Hematopoietic multipotent progenitor cell treated with erythropoietin and hydrocortisone succinate and interleukin-3 and kit ligand, for 6 days (in vitro differentiated cells): ENCODE measurements at regions not wholly inside any gene's neighbourhood (a gene's known extent, or its start where the extent isn't known, plus 50 kb on each side); places are given as distances from the start of the nearest gene placed in this dataset.

Experiments
- DNase-seq: peaks from one replicate; pipeline ENCODE4 v3.0.0-alpha.2; 2015

DNA sequence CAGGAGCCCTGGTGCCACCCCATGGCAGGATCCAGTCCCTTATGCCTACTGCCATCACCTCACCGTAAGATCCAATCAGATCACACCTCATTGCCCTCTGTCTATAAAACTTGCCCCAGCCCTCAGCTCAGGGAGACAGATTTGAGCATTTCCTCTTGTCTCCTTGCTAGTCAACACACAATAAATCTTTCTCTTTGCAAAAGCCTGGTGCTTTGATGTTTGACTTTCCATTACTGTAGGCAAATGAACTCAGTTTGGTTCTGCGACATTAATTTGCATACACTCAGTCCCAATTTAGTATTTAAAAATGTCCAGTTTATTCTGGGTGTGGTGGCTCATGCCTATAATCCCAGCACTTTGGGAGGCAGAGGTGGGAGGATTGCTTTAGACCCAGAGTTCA lies 188.4 kb downstream of the AEBP2 start:
- DNase-seq, result no peak

GRCh38 chr12:19630536-19630935 lies 191.2 kb downstream of the AEBP2 start:
- no peak for DNase-seq

DNA sequence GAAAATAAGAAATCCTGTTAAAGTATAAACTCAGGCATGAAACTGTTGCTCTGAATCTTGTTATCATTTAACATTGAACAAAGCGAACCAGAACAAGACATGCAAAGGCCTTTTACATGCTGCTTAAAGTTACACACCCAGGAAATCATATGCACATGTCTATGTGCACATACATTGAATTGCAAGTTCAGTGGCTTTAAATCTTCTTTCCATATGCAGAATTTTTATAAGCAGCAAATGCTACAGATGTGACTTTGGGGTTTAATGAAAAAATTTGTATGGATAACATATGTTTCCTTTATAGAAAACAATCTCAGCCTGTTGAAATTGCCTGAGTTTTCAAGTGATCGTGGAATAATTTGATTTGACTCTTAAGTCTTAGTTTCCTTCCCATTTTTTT lies 193.9 kb downstream of the AEBP2 start:
- no peak for DNase-seq

GRCh38 chr12:19633641-19634040 lies 194.3 kb downstream of the AEBP2 start:
- no peak for DNase-seq

DNA sequence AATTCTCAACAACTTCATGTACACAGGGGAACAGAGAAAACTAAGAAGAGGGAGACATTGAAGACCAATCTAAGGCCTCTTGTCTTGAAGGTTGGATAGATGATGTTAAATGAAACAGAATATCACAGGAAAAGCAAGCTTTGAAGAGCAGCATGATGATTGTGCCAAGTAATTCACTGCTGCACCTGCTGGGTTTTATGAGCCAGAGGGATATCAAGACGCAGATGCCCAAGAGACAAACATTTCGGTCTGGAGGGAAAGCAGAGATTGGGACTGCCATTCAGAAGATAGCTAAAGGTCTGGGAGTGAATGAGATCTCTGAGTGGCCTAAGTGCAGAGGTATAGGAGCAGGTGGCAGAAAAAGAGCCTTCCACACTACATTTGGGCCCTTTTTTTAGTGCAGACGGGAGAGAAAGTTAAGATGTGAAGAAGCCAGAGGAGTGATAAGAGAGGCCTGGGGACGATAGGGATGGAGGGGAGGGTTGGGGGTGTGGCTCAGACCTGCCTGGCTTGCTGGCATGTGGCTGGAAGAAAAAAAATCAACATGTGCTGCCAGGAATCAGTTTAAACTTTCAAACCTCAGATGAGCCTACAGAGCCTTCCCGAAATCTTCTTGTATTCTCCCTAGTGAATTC lies 200.6 kb downstream of the AEBP2 start:
- peak; percentile 79 for DNase-seq

GRCh38 chr12:19641235-19642080 lies 202.2 kb downstream of the AEBP2 start:
- no peak for DNase-seq

- no peak for DNase-seq
Observed at GRCh38 chr12:19642345-19642744, 203.1 kb downstream of the AEBP2 start.

- DNase-seq, result peak; percentile 49
Observed at GRCh38 chr12:19643635-19644034, 204.3 kb downstream of the AEBP2 start.

DNA sequence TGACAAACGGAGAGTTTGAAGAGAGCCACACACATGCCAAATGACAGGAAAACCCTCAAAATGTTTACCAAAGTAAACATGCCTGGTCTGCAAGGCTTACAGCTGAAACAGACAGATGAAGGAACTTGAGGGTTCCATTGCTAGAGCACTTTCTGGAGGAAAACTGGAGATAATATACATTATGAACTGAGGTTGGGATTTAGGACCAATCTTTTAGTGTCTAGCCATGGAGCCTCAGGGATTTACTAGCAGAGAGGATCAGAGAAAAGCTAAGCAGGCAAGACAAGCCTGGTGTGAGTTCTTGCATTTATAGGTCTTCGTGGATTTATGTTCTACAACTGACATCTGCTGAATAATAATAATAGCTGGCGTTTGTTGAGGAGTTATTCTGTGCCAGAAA lies 205.3 kb downstream of the AEBP2 start:
- no peak for DNase-seq

GRCh38 chr12:19645823-19646222 lies 206.5 kb downstream of the AEBP2 start:
- DNase-seq, result no peak

DNA sequence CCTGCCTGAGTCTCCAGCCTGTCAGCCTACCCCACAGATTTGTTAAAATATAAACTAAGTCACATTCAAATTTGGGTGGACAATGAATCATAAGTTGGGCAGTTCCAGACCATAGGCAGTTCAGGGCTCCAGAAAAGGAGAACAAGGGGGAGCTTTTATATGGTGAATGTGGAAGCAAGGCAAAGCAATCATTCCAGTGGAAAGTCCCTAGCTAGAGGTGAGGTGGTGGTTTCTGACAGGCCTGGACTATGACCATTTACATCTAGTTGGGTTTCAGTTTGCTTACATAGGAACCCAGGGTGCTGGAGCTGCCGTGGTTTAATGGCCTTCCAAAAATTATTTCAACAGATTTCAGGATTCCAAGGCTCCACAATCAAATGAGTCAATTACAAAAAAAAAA lies 207.3 kb downstream of the AEBP2 start:
- DNase-seq, result no peak

DNA sequence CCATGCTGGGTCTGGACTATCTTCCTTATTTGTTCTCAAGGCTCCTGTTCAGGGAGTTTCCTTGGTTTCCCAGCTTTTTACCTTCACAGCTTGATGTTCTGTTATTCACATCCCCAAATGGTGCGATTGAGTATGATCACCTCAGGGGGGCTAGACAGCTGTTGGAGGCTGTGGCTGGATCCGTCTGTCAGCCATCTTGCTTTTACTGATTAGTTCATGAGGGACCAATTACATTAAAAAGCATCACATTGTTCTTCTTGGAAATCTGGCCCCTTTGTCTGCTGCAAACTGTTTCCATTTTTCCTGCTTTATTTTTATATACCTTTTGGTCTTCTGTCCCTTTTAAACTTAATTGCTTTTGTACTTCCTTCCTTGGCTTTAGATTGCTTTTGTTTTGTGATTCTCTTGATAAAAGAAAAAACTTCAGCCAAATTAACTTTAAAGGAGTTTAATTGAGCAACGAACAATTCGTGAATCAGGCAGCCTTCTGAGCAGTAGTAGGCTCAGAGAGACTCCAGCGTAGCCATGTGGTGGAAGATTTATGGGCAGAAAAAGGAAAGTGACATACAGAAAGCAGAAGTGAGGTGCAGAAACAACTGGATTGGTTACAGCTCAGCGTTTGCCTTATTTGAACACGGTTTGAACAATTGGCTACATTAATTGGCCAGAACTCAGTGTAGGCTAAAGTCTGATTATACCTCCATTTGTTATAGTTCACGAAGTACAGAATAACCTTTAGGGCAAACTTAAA lies 208.7 kb downstream of the AEBP2 start:
- DNase-seq, result peak; percentile 34

- no peak for DNase-seq
Observed at GRCh38 chr12:19648591-19648990, 209.3 kb downstream of the AEBP2 start.

GRCh38 chr12:19652386-19652785 lies 213.1 kb downstream of the AEBP2 start:
- no peak for DNase-seq

- no peak for DNase-seq
Observed at GRCh38 chr12:19654650-19655376, 215.5 kb downstream of the AEBP2 start.

GRCh38 chr12:19657118-19657731 lies 217.9 kb downstream of the AEBP2 start:
- no peak for DNase-seq

GRCh38 chr12:19657732-19658130 lies 218.4 kb downstream of the AEBP2 start:
- no peak for DNase-seq

GRCh38 chr12:19659086-19659485 lies 219.8 kb downstream of the AEBP2 start:
- DNase-seq, result no peak

GRCh38 chr12:19659501-19659900 lies 220.2 kb downstream of the AEBP2 start:
- DNase-seq, result no peak

DNA sequence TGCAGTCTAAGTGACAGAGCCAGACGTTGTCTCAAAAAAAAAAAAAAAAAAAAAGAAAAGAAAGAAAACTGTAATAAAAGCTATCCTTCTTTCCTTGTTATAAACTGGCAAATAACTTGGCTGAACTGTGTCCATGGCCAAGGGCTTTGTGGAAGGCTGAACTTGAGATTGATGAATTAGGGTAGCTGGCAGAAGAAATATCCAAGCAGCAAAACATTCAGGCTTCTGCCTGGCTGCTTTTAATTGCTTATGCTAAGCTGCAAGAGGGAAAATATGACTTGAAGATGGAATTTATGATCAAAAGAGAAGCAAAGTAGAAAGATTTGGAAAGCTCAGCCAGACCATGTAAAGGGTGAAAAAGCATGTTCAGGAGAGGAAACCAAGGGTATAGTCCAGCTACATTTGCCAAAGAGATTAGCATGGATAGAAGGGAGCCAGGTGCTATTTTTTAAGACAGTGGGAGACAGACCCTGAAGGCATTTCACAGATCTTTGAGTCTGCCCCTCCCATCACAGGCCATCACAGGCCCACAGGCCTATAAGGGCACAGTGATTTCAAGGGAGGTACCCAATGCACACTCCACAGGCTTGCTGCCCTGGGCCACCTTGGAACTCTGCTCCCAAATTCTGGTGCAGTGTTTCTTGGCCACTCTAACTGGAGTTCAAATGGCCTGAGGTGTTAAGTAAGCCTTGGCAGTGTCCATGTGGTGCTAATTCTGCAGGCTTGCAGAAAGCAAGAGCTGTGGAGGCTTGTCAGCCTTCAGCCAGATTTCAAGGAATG lies 226.0 kb downstream of the AEBP2 start:
- no peak for DNase-seq

- DNase-seq, result no peak
Observed at GRCh38 chr12:19666070-19666469, 226.8 kb downstream of the AEBP2 start.

DNA sequence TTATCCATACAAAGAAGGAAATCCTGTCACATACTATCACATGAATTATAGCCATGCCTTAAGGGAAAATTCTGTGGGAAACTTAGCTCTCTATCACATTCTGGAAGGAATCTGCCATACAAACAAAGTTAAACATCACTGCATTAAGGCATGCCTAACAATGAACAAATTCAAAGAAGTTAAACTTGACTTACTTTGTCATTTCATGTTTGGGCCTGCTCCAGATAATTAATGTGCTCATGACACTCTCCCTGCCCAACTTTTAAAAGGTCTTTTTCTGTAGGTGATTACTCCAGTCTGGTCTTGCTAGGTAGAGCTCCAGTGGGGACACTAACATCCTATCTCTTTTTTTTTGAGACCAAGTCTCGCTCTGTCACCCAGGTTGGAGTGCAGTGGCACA lies 230.5 kb downstream of the AEBP2 start:
- no peak for DNase-seq
